Right lung (tissue), 2 donors: ENCODE measurements at regions not wholly inside any gene's neighbourhood (a gene's known extent, or its start where the extent isn't known, plus 50 kb on each side); places are given as distances from the start of the nearest gene placed in this dataset.
"Not testable (repeated sequence)": the region's sequence is repeated elsewhere in the genome, so short reads cannot be mapped to it uniquely, and the experiment has no call there.

ENCODE experiments used
- DNase-seq, 2 donors: peaks; one replicate each; pipeline ENCODE4 v3.0.0-alpha.2; 2013

- no peak for DNase-seq
Measured at GRCh38 chr1:217138173-217138765, 415.0 kb upstream of the ESRRG start.

GRCh38 chr1:217137210-217137881 lies 414.1 kb upstream of the ESRRG start:
- no peak for DNase-seq

- DNase-seq, result no peak
Measured at GRCh38 chr1:217136895-217137205, 413.6 kb upstream of the ESRRG start.

GRCh38 chr1:217135987-217136894 lies 413.0 kb upstream of the ESRRG start:
- no peak for DNase-seq

- DNase-seq, result no peak
Measured at GRCh38 chr1:217135569-217135915, 412.3 kb upstream of the ESRRG start.

- no peak for DNase-seq
Measured at GRCh38 chr1:217134857-217135568, 411.8 kb upstream of the ESRRG start.

GRCh38 chr1:217133958-217134856 lies 411.0 kb upstream of the ESRRG start:
- DNase-seq, result no peak

- DNase-seq, result no peak
Measured at GRCh38 chr1:217133092-217133491, 409.9 kb upstream of the ESRRG start.

GRCh38 chr1:217123340-217123739 lies 400.1 kb upstream of the ESRRG start:
- not testable (repeated sequence) for DNase-seq

GRCh38 chr1:217117973-217118465 lies 394.8 kb upstream of the ESRRG start:
- DNase-seq, result no peak

GRCh38 chr1:217115404-217116380 lies 392.5 kb upstream of the ESRRG start:
- no peak for DNase-seq

- no peak for DNase-seq
Measured at GRCh38 chr1:217109928-217110327, 386.7 kb upstream of the ESRRG start.

GRCh38 chr1:217106231-217106901 lies 383.1 kb upstream of the ESRRG start:
- no peak for DNase-seq

- DNase-seq, result no peak
Measured at GRCh38 chr1:217105437-217105836, 382.2 kb upstream of the ESRRG start.

- DNase-seq, result no peak
Measured at GRCh38 chr1:217097819-217098218, 374.6 kb upstream of the ESRRG start.

GRCh38 chr1:217096200-217096599 lies 373.0 kb upstream of the ESRRG start:
- DNase-seq, result no peak

- no peak for DNase-seq
Measured at GRCh38 chr1:217095050-217095622, 371.9 kb upstream of the ESRRG start.

GRCh38 chr1:217091561-217091960 lies 368.3 kb upstream of the ESRRG start:
- DNase-seq, result no peak
